GM18498 (cell line): ENCODE measurements at regions not wholly inside any gene's neighbourhood (a gene's known extent, or its start where the extent isn't known, plus 50 kb on each side); places are given as distances from the start of the nearest gene placed in this dataset.

Experiments used
- ATAC-seq: cut with Tn5 transposase; IDR thresholded peaks from one replicate; pipeline ENCODE4 v1.9.1; 2021; ENCODE audit warnings: mild to moderate bottlenecking, moderate library complexity; ENCODE audit not compliant: unreplicated experiment

GRCh38 chr18:41842886-41843285, 112.1 kb upstream of the PIK3C3 start:
- no peak for ATAC-seq

- ATAC-seq, result no peak
These were observed 125.2 kb upstream of the PIK3C3 start for GRCh38 chr18:41829647-41830516.

- no peak for ATAC-seq
These were observed 126.9 kb upstream of the PIK3C3 start for GRCh38 chr18:41828137-41828536.

GRCh38 chr18:41820784-41821183, 134.2 kb upstream of the PIK3C3 start:
- ATAC-seq, result no peak

GRCh38 chr18:41818381-41819355, 136.4 kb upstream of the PIK3C3 start:
- no peak for ATAC-seq

- no peak for ATAC-seq
These were observed 140.4 kb upstream of the PIK3C3 start for GRCh38 chr18:41814651-41815050.

GRCh38 chr18:41809652-41810051, 145.4 kb upstream of the PIK3C3 start:
- no peak for ATAC-seq

GRCh38 chr18:41805341-41805740, 149.7 kb upstream of the PIK3C3 start:
- no peak for ATAC-seq

GRCh38 chr18:41798879-41799278, 156.2 kb upstream of the PIK3C3 start:
- ATAC-seq, result no peak

- ATAC-seq, result no peak
These were observed 164.3 kb upstream of the PIK3C3 start for GRCh38 chr18:41790687-41791086.

- ATAC-seq, result no peak
These were observed 166.0 kb upstream of the PIK3C3 start for GRCh38 chr18:41789001-41789400.

GRCh38 chr18:41783879-41784278, 171.2 kb upstream of the PIK3C3 start:
- ATAC-seq, result no peak

GRCh38 chr18:41783065-41783818, 171.8 kb upstream of the PIK3C3 start:
- no peak for ATAC-seq

GRCh38 chr18:41771973-41772372, 183.1 kb upstream of the PIK3C3 start:
- no peak for ATAC-seq

- no peak for ATAC-seq
These were observed 185.8 kb upstream of the PIK3C3 start for GRCh38 chr18:41769265-41769664.

- no peak for ATAC-seq
These were observed 186.6 kb upstream of the PIK3C3 start for GRCh38 chr18:41768467-41768866.

GRCh38 chr18:41767960-41768359, 187.1 kb upstream of the PIK3C3 start:
- ATAC-seq, result no peak

GRCh38 chr18:41765460-41765859, 189.6 kb upstream of the PIK3C3 start:
- ATAC-seq, result no peak

GRCh38 chr18:41763361-41763760, 191.7 kb upstream of the PIK3C3 start:
- no peak for ATAC-seq

GRCh38 chr18:41761333-41762018, 193.6 kb upstream of the PIK3C3 start:
- ATAC-seq, result no peak
